Renal cortical epithelial cell (primary cell): ENCODE measurements at regions not wholly inside any gene's neighbourhood (a gene's known extent, or its start where the extent isn't known, plus 50 kb on each side); places are given as distances from the start of the nearest gene placed in this dataset.

Experiments
- DNase-seq: peaks from one replicate; pipeline ENCODE4 v3.0.0-alpha.2; 2011; ENCODE audit warnings: low read depth

- DNase-seq, result no peak
Observed at GRCh38 chr4:187181054-187181453, 457.4 kb upstream of the FAT1 start.

GRCh38 chr4:187183346-187183745 lies 459.7 kb upstream of the FAT1 start:
- DNase-seq, result peak; percentile 60

- peak; percentile 18 for DNase-seq
Observed at GRCh38 chr4:187183826-187184225, 460.2 kb upstream of the FAT1 start.

- peak; percentile 95 for DNase-seq
Observed at GRCh38 chr4:187184508-187184907, 460.9 kb upstream of the FAT1 start.

GRCh38 chr4:187188118-187188517 lies 464.5 kb upstream of the FAT1 start:
- no peak for DNase-seq

GRCh38 chr4:187188741-187189140 lies 465.1 kb upstream of the FAT1 start:
- DNase-seq, result no peak

- no peak for DNase-seq
Observed at GRCh38 chr4:187190390-187190789, 466.7 kb upstream of the FAT1 start.

GRCh38 chr4:187191676-187192075 lies 468.0 kb upstream of the FAT1 start:
- DNase-seq, result no peak

GRCh38 chr4:187192266-187192665 lies 468.6 kb upstream of the FAT1 start:
- no peak for DNase-seq

- peak; percentile 61 for DNase-seq
Observed at GRCh38 chr4:187193141-187193540, 469.5 kb upstream of the FAT1 start.

GRCh38 chr4:187204389-187204918 lies 480.8 kb upstream of the FAT1 start:
- DNase-seq, result peak; percentile 38

- no peak for DNase-seq
Observed at GRCh38 chr4:187207931-187208330, 484.3 kb upstream of the FAT1 start.

GRCh38 chr4:187208651-187209050 lies 485.0 kb upstream of the FAT1 start:
- peak; percentile 12 for DNase-seq

GRCh38 chr4:187209921-187210613 lies 486.4 kb upstream of the FAT1 start:
- DNase-seq, result peak; percentile 9

- no peak for DNase-seq
Observed at GRCh38 chr4:187212446-187213080, 488.9 kb upstream of the FAT1 start.

- no peak for DNase-seq
Observed at GRCh38 chr4:187215438-187215837, 491.8 kb upstream of the FAT1 start.

GRCh38 chr4:187218705-187219245 lies 495.1 kb upstream of the FAT1 start:
- DNase-seq, result no peak

GRCh38 chr4:187224560-187224959 lies 500.9 kb upstream of the FAT1 start:
- no peak for DNase-seq

- DNase-seq, result peak; percentile 38
Observed at GRCh38 chr4:187227907-187228704, 504.4 kb upstream of the FAT1 start.

GRCh38 chr4:187232196-187232595 lies 508.5 kb upstream of the FAT1 start:
- DNase-seq, result peak; percentile 33

- no peak for DNase-seq
Observed at GRCh38 chr4:187232796-187233195, 509.1 kb upstream of the FAT1 start.

GRCh38 chr4:187235456-187236170 lies 512.0 kb upstream of the FAT1 start:
- peak; percentile 74 for DNase-seq
